B cell (primary cell): ENCODE measurements at regions not wholly inside any gene's neighbourhood (a gene's known extent, or its start where the extent isn't known, plus 50 kb on each side); places are given as distances from the start of the nearest gene placed in this dataset.

ENCODE experiments used
- ATAC-seq: fragments of 200-7000 bp; cut with Tn5 transposase; one replicate; pipeline ENCODE4 v1.10.0; 2021; ENCODE audit warnings: low read depth, mild to moderate bottlenecking, moderate number of reproducible peaks, moderate library complexity
- CTCF ChIA-PET: fragments of 350-600 bp; sonication (Branson Sonifier 250); formaldehyde crosslinking; loops from one replicate; lab custom pipeline; 2021; ENCODE audit warnings: antibody characterized with exemption, inconsistent platforms; lab: Charles Lee
- POLR2A ChIA-PET: fragments of 350-600 bp; sonication (Branson Sonifier 250); formaldehyde crosslinking; loops from one replicate; lab custom pipeline; 2021; ENCODE audit warnings: antibody characterized with exemption; lab: Charles Lee
- DNase-seq: peaks from one replicate; pipeline ENCODE4 v3.0.0; 2013
- H2AFZ ChIP-seq: 2 replicates; pipeline ENCODE4 v1.6.1; 2012; ENCODE audit warnings: mild to moderate bottlenecking, low read depth, low read length; ENCODE audit not compliant: insufficient read depth, poor library complexity, severe bottlenecking
- H3K27ac ChIP-seq, 2 donors: 1 replicate in 1 of 2; 2 replicates in 1 of 2; pipeline ENCODE4 v1.5.1; 2012 to 2013; ENCODE audit warnings: low read length in 2 of 2, mild to moderate bottlenecking in 2 of 2, moderate library complexity in 1 of 2
- H3K27me3 ChIP-seq, 4 experiments: fragments of 200-600 bp in 1 of 4; sonication (generic) in 1 of 4; replicated peaks in 1 of 4; 1 replicate in 2 of 4; 2 replicates in 2 of 4; pipeline versions ENCODE4 v1.6.1 to v1.7.0; 2013 to 2016; ENCODE audit warnings: low read length in 3 of 4, mild to moderate bottlenecking in 2 of 4, mixed read lengths in 1 of 4, moderate library complexity in 1 of 4; ENCODE audit not compliant: insufficient read depth in 4 of 4, control insufficient read depth in 3 of 4; ENCODE audit errors: control extremely low read depth in 1 of 4
- H3K36me3 ChIP-seq, 2 experiments: replicated peaks in 1 of 2; 1 replicate in 1 of 2; 2 replicates in 1 of 2; pipeline versions ENCODE4 v1.6.1 to v1.7.1; 2013; ENCODE audit warnings: low read length in 1 of 2; ENCODE audit not compliant: insufficient read depth in 2 of 2, control insufficient read depth in 1 of 2; ENCODE audit errors: control extremely low read depth in 1 of 2, extremely low read depth in 1 of 2
- H3K4me1 ChIP-seq, 2 donors: fragments of 200-600 bp in 1 of 2; sonication (generic) in 1 of 2; 1 replicate in 1 of 2; 2 replicates in 1 of 2; pipeline versions ENCODE4 v1.5.1 to v1.6.1; 2013 to 2017; ENCODE audit warnings: low read length in 2 of 2; ENCODE audit not compliant: control insufficient read depth in 2 of 2, insufficient read depth in 2 of 2
- H3K4me2 ChIP-seq: replicated peaks from 2 replicates; pipeline ENCODE3; 2012; ENCODE audit warnings: mild to moderate bottlenecking, low read depth, low read length; ENCODE audit not compliant: poor library complexity, severe bottlenecking
- H3K4me3 ChIP-seq, 5 experiments: fragments of 200-600 bp in 1 of 5; sonication (generic) in 1 of 5; 1 replicate in 3 of 5; 2 replicates in 2 of 5; pipeline versions ENCODE4 v1.5.1 to v1.7.0; 2011 to 2016; ENCODE audit warnings: low read length in 4 of 5, mild to moderate bottlenecking in 4 of 5, low read depth in 2 of 5, control low read depth in 1 of 5, moderate library complexity in 1 of 5; ENCODE audit not compliant: insufficient read depth in 1 of 5; ENCODE audit errors: control extremely low read depth in 1 of 5, extremely low read depth in 1 of 5
- H3K79me2 ChIP-seq: fragments of 200-600 bp; sonication (generic); one replicate; pipeline ENCODE4 v1.6.0; 2016; ENCODE audit warnings: low read length; ENCODE audit not compliant: control insufficient read depth, insufficient read depth
- H3K9ac ChIP-seq: fragments of 200-600 bp; sonication (generic); 2 replicates; pipeline ENCODE4 v1.6.1; 2017; ENCODE audit warnings: mild to moderate bottlenecking, low read length, moderate library complexity
- H3K9me3 ChIP-seq, 3 donors: one replicate each; pipeline versions ENCODE4 v1.6.1 to v1.7.1; 2013; ENCODE audit warnings: low read length in 2 of 3; ENCODE audit not compliant: control insufficient read depth in 2 of 3, insufficient read depth in 1 of 3; ENCODE audit errors: control extremely low read depth in 1 of 3
- H4K20me1 ChIP-seq: 2 replicates; pipeline ENCODE4 v1.6.0; 2012; ENCODE audit warnings: mild to moderate bottlenecking, low read length; ENCODE audit not compliant: insufficient read depth, control insufficient read depth, poor library complexity, severe bottlenecking
- H3K27ac Mint-ChIP-seq: one replicate; pipeline ENCODE4 v1.8.0; 2021; ENCODE audit warnings: mixed read lengths
- H3K27me3 Mint-ChIP-seq: one replicate; pipeline ENCODE4 v1.8.0; 2021; ENCODE audit warnings: mixed read lengths
- H3K4me1 Mint-ChIP-seq: one replicate; pipeline ENCODE4 v1.8.0; 2021; ENCODE audit warnings: mixed read lengths
- H3K4me3 Mint-ChIP-seq: one replicate; pipeline ENCODE4 v1.8.0; 2021; ENCODE audit warnings: mixed read lengths
- H3K9me3 Mint-ChIP-seq: one replicate; pipeline ENCODE4 v1.8.0; 2022; ENCODE audit warnings: mixed read lengths; ENCODE audit not compliant: insufficient read depth
- EZH2 ChIP-seq: IDR thresholded peaks from 2 replicates; pipeline ENCODE4 v1.6.1; 2012; ENCODE audit warnings: borderline replicate concordance, low read depth, mild to moderate bottlenecking, moderate library complexity, low read length; ENCODE audit not compliant: insufficient read depth, poor library complexity, severe bottlenecking
- WGBS: methylation state at CpG from one replicate; pipeline ENCODE4 v1.1.5; 2013; ENCODE audit warnings: missing lambda C conversion rate; ENCODE audit not compliant: insufficient coverage; 5-methylcytosine and 5-hydroxymethylcytosine counted together
- intact Hi-C: fragments of 100-400 bp; cut with micrococcal nuclease; formaldehyde crosslinking; loops from one replicate; pipeline ENCODE4 v1.10.0; 2022
- TF ChIP-seq, protein P1 (sequence below): fragments of 200-600 bp; IDR thresholded peaks from one replicate; pipeline ENCODE4 v1.8.0; 2022; ENCODE audit warnings: antibody characterized with exemption, mild to moderate bottlenecking

DNA sequence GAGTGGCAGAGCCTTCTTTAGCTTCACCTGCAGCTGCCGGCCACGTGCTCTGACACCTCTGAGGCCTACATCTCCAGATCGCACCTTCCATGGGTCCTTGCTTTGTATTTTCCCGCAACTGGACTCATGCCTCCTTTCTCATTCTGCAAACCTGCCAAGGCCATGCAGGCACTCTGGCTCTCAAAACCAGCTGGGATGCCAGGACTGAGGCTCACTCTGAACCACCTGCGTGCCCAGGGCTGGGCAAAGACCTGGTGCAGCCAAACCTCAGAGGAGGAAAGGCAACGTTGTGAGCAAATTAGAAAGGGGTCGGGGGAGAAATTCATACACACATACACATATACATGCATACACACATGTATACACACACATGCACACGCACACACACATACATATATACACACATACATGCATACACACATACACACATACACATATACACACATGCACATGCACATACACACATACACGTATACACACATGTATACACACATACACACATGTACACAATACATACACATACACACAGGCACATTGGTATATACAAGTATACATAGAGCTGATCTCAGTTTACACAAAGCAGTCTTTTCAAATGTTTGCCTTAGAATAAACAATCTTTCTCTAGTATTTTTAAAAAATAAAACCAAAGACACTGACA, 125.2 kb downstream of the RTP5 start:
- POLR2A ChIA-PET = no interaction called here

GRCh38 chr2:241996100-241996499, 126.6 kb downstream of the RTP5 start:
- Histone ChIP-seq H3K9me3 (peaks cover 0 to 3% (median 0%) of the 10 kb centered on the region in 3 donors), H3K9ac (no peak overlapping the region), H3K4me1 (no peaks in the 10 kb centered on the region), H3K4me3 (no peak overlapping the region), H3K27me3 (no peaks in the 10 kb centered on the region), H3K79me2 (no peaks in the 10 kb centered on the region), H4K20me1 (no peaks in the 10 kb centered on the region), H3K4me2 (no peak overlapping the region), H3K27ac (no peak overlapping the region), H2AFZ (no peak overlapping the region), H3K36me3 (peaks cover 0 to 22% of the 10 kb centered on the region in 2 experiments)
- no peak for ATAC-seq
- 100% methylated on average over 13 of the region's 13 CpGs for WGBS
- intact Hi-C loops = no loop called here
- no peaks in the 10 kb centered on the region for H3K27me3 Mint-ChIP-seq
- H3K27ac Mint-ChIP-seq = no peak overlapping the region
- POLR2A ChIA-PET = no interaction called here
- TF ChIP-seq EZH2 = no peak
- TF ChIP-seq, protein P1, sequence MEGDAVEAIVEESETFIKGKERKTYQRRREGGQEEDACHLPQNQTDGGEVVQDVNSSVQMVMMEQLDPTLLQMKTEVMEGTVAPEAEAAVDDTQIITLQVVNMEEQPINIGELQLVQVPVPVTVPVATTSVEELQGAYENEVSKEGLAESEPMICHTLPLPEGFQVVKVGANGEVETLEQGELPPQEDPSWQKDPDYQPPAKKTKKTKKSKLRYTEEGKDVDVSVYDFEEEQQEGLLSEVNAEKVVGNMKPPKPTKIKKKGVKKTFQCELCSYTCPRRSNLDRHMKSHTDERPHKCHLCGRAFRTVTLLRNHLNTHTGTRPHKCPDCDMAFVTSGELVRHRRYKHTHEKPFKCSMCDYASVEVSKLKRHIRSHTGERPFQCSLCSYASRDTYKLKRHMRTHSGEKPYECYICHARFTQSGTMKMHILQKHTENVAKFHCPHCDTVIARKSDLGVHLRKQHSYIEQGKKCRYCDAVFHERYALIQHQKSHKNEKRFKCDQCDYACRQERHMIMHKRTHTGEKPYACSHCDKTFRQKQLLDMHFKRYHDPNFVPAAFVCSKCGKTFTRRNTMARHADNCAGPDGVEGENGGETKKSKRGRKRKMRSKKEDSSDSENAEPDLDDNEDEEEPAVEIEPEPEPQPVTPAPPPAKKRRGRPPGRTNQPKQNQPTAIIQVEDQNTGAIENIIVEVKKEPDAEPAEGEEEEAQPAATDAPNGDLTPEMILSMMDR = no peak
- DNase-seq = no peak
- CTCF ChIA-PET = interaction anchor here (1.1 kb wide), 1 partner anchor 45 kb away, joined by 3 read pairs; no protein-coding TSS in a partner anchor
- H3K9me3 Mint-ChIP-seq = no peaks in the 10 kb centered on the region
- H3K4me1 Mint-ChIP-seq = no peaks in the 10 kb centered on the region
- no peak overlapping the region for H3K4me3 Mint-ChIP-seq

More for the DNA sequence above, 125.2 kb downstream of the RTP5 start:
- H3K4me3 Mint-ChIP-seq = no peak overlapping the region
- WGBS = 93% methylated on average over 9 of the region's 9 CpGs
- no peak for ATAC-seq
- no peak overlapping the region for H3K27ac Mint-ChIP-seq
- no peak for TF ChIP-seq EZH2
- H3K4me1 Mint-ChIP-seq = peaks cover 8% of the 10 kb centered on the region
- H3K4me1 ChIP-seq = peaks cover under 1 to 1% of the 10 kb centered on the region in 2 donors
- no peaks in the 10 kb centered on the region for H3K27me3 Mint-ChIP-seq
- H3K9ac ChIP-seq = no peak overlapping the region
- peaks cover 0 to 22% of the 10 kb centered on the region in 2 experiments for H3K36me3 ChIP-seq
- no peak overlapping the region for H3K27ac ChIP-seq
- DNase-seq = no peak
- intact Hi-C loops = no loop called here
- H3K79me2 ChIP-seq = peaks cover 2% of the 10 kb centered on the region
- no peaks in the 10 kb centered on the region for H3K9me3 Mint-ChIP-seq
- H3K4me3 ChIP-seq = no peak overlapping the region
- H4K20me1 ChIP-seq = no peaks in the 10 kb centered on the region
- no peak overlapping the region for H2AFZ ChIP-seq
- H3K4me2 ChIP-seq = no peak overlapping the region
- peaks cover 0 to 5% (median 0%) of the 10 kb centered on the region in 3 donors for H3K9me3 ChIP-seq
- H3K27me3 ChIP-seq = no peaks in the 10 kb centered on the region
- CTCF ChIA-PET = interaction anchor here (1.1 kb wide), 1 partner anchor 44 kb away, joined by 3 read pairs; no protein-coding TSS in a partner anchor
